ENCODE measurements at regions not wholly inside any gene's neighbourhood (a gene's known extent, or its start where the extent isn't known, plus 50 kb on each side); places are given as distances from the start of the nearest gene placed in this dataset.

- H3K36me3 ChIP-seq: no peaks in the 10 kb centered on the region
- DNase-seq: no peak
- intact Hi-C loops (cut with DNase I): no loop called here
- no peak overlapping the region for H3K9ac ChIP-seq (ENCODE audit: low read depth in 2 of 2, low read length in 2 of 2)
- no peak overlapping the region for H3K4me3 ChIP-seq
- no peaks in the 10 kb centered on the region for H3K4me1 ChIP-seq
- no peak overlapping the region for H3K27ac ChIP-seq
- no peaks in the 10 kb centered on the region for H3K27me3 ChIP-seq
- TF ChIP-seq, protein P1, sequence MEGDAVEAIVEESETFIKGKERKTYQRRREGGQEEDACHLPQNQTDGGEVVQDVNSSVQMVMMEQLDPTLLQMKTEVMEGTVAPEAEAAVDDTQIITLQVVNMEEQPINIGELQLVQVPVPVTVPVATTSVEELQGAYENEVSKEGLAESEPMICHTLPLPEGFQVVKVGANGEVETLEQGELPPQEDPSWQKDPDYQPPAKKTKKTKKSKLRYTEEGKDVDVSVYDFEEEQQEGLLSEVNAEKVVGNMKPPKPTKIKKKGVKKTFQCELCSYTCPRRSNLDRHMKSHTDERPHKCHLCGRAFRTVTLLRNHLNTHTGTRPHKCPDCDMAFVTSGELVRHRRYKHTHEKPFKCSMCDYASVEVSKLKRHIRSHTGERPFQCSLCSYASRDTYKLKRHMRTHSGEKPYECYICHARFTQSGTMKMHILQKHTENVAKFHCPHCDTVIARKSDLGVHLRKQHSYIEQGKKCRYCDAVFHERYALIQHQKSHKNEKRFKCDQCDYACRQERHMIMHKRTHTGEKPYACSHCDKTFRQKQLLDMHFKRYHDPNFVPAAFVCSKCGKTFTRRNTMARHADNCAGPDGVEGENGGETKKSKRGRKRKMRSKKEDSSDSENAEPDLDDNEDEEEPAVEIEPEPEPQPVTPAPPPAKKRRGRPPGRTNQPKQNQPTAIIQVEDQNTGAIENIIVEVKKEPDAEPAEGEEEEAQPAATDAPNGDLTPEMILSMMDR (IDR thresholded peaks at IDR 0.05): no peak
- no peaks in the 10 kb centered on the region for H3K9me3 ChIP-seq
Observed at GRCh38 chr5:74041913-74042312, 415.9 kb downstream of the ARHGEF28 start.

DNA sequence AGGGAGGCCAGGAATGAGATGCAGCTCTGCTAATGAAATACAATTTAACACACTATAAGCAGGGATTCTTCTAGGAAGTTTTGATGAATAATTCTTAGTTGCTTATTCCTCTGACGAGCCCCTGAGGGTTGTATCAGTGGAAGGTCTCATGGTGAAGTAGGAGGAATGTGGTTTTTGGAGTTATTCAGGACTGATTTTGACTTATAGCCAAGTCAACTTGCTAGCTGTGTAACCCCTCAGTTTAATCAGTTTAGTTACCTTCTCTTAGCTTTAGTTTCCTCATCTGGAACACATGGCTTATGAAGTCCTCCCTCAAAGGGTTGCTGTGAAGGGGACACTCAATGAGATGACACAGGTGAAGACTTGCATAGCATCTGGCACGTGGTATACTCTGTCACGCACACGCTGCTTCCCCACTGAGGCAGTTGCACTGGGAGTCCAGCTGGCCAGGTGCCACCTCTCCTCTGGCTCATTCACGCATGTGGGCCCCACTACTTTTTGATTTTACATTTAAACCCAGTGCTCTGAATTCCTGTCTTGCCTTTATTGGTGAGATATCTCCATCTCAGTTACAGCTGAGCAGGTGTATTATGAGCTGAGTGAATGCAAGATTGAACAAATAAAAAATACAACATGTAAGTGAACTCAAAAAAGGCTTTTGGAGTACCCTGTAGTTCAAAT is 415.0 kb downstream of the ARHGEF28 start:
- no peak overlapping the region for H3K9ac ChIP-seq (ENCODE audit: low read depth in 2 of 2, low read length in 2 of 2)
- intact Hi-C loops (cut with DNase I): no loop called here
- no peaks in the 10 kb centered on the region for H3K9me3 ChIP-seq
- H3K4me3 ChIP-seq: no peak overlapping the region
- H3K4me1 ChIP-seq: no peaks in the 10 kb centered on the region
- TF ChIP-seq, protein P1 (IDR thresholded peaks at IDR 0.05): no peak
- no peaks in the 10 kb centered on the region for H3K36me3 ChIP-seq
- H3K27ac ChIP-seq: no peak overlapping the region
- no peak for DNase-seq
- H3K27me3 ChIP-seq: no peaks in the 10 kb centered on the region

- H3K27ac ChIP-seq: no peak overlapping the region
- DNase-seq: no peak
- H3K27me3 ChIP-seq: no peaks in the 10 kb centered on the region
- no peaks in the 10 kb centered on the region for H3K4me1 ChIP-seq
- H3K4me3 ChIP-seq: no peak overlapping the region
- H3K9ac ChIP-seq (ENCODE audit: low read depth in 2 of 2, low read length in 2 of 2): no peak overlapping the region
- intact Hi-C loops (cut with DNase I): no loop called here
- H3K36me3 ChIP-seq: no peaks in the 10 kb centered on the region
- TF ChIP-seq, protein P1 (IDR thresholded peaks at IDR 0.05): no peak
- H3K9me3 ChIP-seq: no peaks in the 10 kb centered on the region
Observed at GRCh38 chr5:74040065-74040551, 414.1 kb downstream of the ARHGEF28 start.

DNA sequence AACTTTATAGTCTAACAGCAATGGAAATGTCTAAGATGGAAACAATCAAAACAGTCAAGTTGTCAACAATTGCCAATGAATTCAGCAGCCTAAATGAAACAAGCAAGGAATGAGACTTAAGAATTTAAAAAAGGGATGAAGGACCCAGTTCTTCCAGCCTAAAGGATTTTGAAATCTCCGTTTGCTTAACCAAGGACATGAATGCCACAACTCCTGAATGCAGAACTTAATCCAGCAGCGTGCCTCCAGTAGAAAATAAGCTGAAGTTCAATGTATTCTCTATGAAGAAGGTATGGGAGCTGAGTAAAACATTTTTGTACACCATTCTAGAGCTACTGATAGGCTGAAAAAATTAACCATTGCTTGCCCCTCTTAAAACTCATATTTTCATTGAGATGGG is 411.3 kb downstream of the ARHGEF28 start:
- DNase-seq: no peak
- Histone ChIP-seq H3K9ac (ENCODE audit: low read depth in 2 of 2, low read length in 2 of 2) (no peak overlapping the region), H3K4me3 (no peak overlapping the region), H3K27me3 (no peaks in the 10 kb centered on the region), H3K4me1 (no peaks in the 10 kb centered on the region), H3K9me3 (no peaks in the 10 kb centered on the region), H3K36me3 (no peaks in the 10 kb centered on the region), H3K27ac (no peak overlapping the region)
- intact Hi-C loops (cut with DNase I): loop anchor here (5.0 kb wide), 1 partner anchor 605 kb away; the partner anchor contains the start of gene ENC1
- TF ChIP-seq, protein P1 (IDR thresholded peaks at IDR 0.05): no peak

DNA sequence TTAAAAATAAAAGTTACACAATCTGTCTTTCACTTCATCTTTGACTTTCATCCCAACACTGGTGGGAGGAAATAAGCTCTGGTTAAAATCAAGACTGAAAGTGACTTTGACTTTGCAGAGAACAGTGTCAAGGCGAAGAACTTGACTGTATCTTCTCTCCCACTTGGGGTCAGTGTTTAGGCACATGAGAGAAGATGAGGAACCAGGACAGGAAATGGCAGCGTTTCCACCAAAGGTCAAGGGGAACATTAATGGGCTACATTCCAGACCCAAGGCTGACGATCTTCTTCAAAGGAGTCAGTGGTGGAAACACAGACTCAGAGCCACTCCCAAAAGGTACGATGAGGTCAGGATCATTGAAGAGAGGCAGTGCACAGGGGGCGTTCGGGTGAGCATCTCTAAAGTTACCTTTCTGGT is 409.5 kb downstream of the ARHGEF28 start:
- H3K36me3 ChIP-seq: no peaks in the 10 kb centered on the region
- H3K27me3 ChIP-seq: no peaks in the 10 kb centered on the region
- H3K27ac ChIP-seq: no peak overlapping the region
- H3K4me3 ChIP-seq: no peak overlapping the region
- H3K9me3 ChIP-seq: no peaks in the 10 kb centered on the region
- TF ChIP-seq, protein P1 (IDR thresholded peaks at IDR 0.05): peak; percentile 17
- H3K9ac ChIP-seq (ENCODE audit: low read depth in 2 of 2, low read length in 2 of 2): no peak overlapping the region
- no peaks in the 10 kb centered on the region for H3K4me1 ChIP-seq
- DNase-seq: peak; percentile 25
- intact Hi-C loops (cut with DNase I): loop anchor here (5.0 kb wide), 1 partner anchor 607 kb away; the partner anchor contains the start of gene ENC1

All from colonic mucosa (tissue), 4 donors.